H9 (cell line): ENCODE measurements at regions not wholly inside any gene's neighbourhood (a gene's known extent, or its start where the extent isn't known, plus 50 kb on each side); places are given as distances from the start of the nearest gene placed in this dataset.

Experiments
- DNase-seq: peaks from one replicate; pipeline ENCODE4 v3.0.0-alpha.2; 2017
- H2AFZ ChIP-seq: one replicate; pipeline ENCODE4 v1.6.1; 2013; ENCODE audit warnings: mild to moderate bottlenecking, low read length, control low read depth, moderate library complexity
- H2AK5ac ChIP-seq: 2 replicates; pipeline ENCODE4 v1.6.1; 2013; ENCODE audit warnings: low read length, control low read depth, mixed read lengths; ENCODE audit not compliant: insufficient read length
- H2BK120ac ChIP-seq: one replicate; pipeline ENCODE4 v1.6.1; 2013; ENCODE audit warnings: low read depth, mild to moderate bottlenecking, low read length, control low read depth, inconsistent platforms; ENCODE audit not compliant: poor library complexity, severe bottlenecking
- H2BK12ac ChIP-seq: 2 replicates; pipeline ENCODE4 v1.6.1; 2013; ENCODE audit warnings: low read length, control low read depth, mixed read lengths, low read depth; ENCODE audit not compliant: insufficient read length
- H2BK15ac ChIP-seq: 2 replicates; pipeline ENCODE4 v1.6.1; 2013; ENCODE audit warnings: low read depth, low read length, control low read depth
- H2BK20ac ChIP-seq: one replicate; pipeline ENCODE4 v1.6.1; 2013; ENCODE audit warnings: low read depth, mild to moderate bottlenecking, low read length, control low read depth, inconsistent platforms; ENCODE audit not compliant: poor library complexity, severe bottlenecking
- H2BK5ac ChIP-seq: 2 replicates; pipeline ENCODE4 v1.6.1; 2013; ENCODE audit warnings: low read length, control low read depth, mixed read lengths; ENCODE audit not compliant: insufficient read length
- H3K14ac ChIP-seq: 2 replicates; pipeline ENCODE4 v1.6.1; 2013; ENCODE audit warnings: low read length, control low read depth; ENCODE audit not compliant: insufficient read depth
- H3K18ac ChIP-seq: 2 replicates; pipeline ENCODE4 v1.6.1; 2013; ENCODE audit warnings: low read depth, mild to moderate bottlenecking, mixed read lengths, low read length, control low read depth; ENCODE audit not compliant: insufficient read length
- H3K23ac ChIP-seq: 2 replicates; pipeline ENCODE4 v1.6.1; 2013; ENCODE audit warnings: low read length, control low read depth, mixed read lengths, low read depth; ENCODE audit not compliant: insufficient read length
- H3K23me2 ChIP-seq: 2 replicates; pipeline ENCODE4 v1.6.1; 2013; ENCODE audit warnings: low read depth, mild to moderate bottlenecking, mixed read lengths, low read length, control low read depth; ENCODE audit not compliant: insufficient read length, poor library complexity, severe bottlenecking
- H3K27ac ChIP-seq: 2 replicates; pipeline ENCODE4 v1.5.1; 2013; ENCODE audit warnings: low read length, control low read depth, mixed read lengths, low read depth; ENCODE audit not compliant: insufficient read length
- H3K27me3 ChIP-seq: 2 replicates; pipeline ENCODE4 v1.6.1; 2013; ENCODE audit warnings: low read length, control low read depth, inconsistent platforms; ENCODE audit not compliant: insufficient read depth
- H3K4ac ChIP-seq: 2 replicates; pipeline ENCODE4 v1.6.1; 2013; ENCODE audit warnings: low read depth, mild to moderate bottlenecking, control low read depth, inconsistent platforms, low read length, moderate library complexity
- H3K4me1 ChIP-seq: 2 replicates; pipeline ENCODE4 v1.6.1; 2013; ENCODE audit warnings: low read length, control low read depth, inconsistent platforms; ENCODE audit not compliant: insufficient read depth
- H3K4me2 ChIP-seq: 2 replicates; pipeline ENCODE4 v1.6.1; 2013; ENCODE audit warnings: low read length, control low read depth, mixed read lengths; ENCODE audit not compliant: insufficient read length, insufficient read depth
- H3K56ac ChIP-seq: 2 replicates; pipeline ENCODE4 v1.6.1; 2013; ENCODE audit warnings: low read depth, mild to moderate bottlenecking, mixed read lengths, low read length, control low read depth; ENCODE audit not compliant: insufficient read length
- H3K79me1 ChIP-seq: 2 replicates; pipeline ENCODE4 v1.6.1; 2013; ENCODE audit warnings: low read depth, mild to moderate bottlenecking, moderate library complexity, low read length, control low read depth, inconsistent platforms; ENCODE audit not compliant: insufficient read depth, poor library complexity, severe bottlenecking
- H3K79me2 ChIP-seq: 2 replicates; pipeline ENCODE4 v1.6.1; 2013; ENCODE audit warnings: low read length, control low read depth, inconsistent platforms; ENCODE audit not compliant: insufficient read depth
- H3K9ac ChIP-seq: 2 replicates; pipeline ENCODE4 v1.6.1; 2013; ENCODE audit warnings: low read length, control low read depth, mixed read lengths; ENCODE audit not compliant: insufficient read length; ENCODE audit errors: extremely low read depth
- H3K9me3 ChIP-seq: one replicate; pipeline ENCODE4 v1.6.1; 2013; ENCODE audit warnings: low read depth, low read length, inconsistent platforms; ENCODE audit not compliant: control insufficient read depth
- H3T11ph ChIP-seq: one replicate; pipeline ENCODE4 v1.6.1; 2013; ENCODE audit warnings: mild to moderate bottlenecking, low read length, control low read depth, inconsistent platforms
- H4K20me1 ChIP-seq: one replicate; pipeline ENCODE4 v1.6.1; 2013; ENCODE audit not compliant: control insufficient read depth, insufficient read length, insufficient read depth
- H4K5ac ChIP-seq: 2 replicates; pipeline ENCODE4 v1.6.1; 2013; ENCODE audit warnings: low read depth, mild to moderate bottlenecking, mixed read lengths, low read length, control low read depth; ENCODE audit not compliant: insufficient read length
- H4K8ac ChIP-seq: replicated peaks from 2 replicates; pipeline ENCODE4 v1.6.1; 2013; ENCODE audit warnings: low read length, control low read depth, mixed read lengths, low read depth; ENCODE audit not compliant: insufficient read length
- H4K91ac ChIP-seq: 2 replicates; pipeline ENCODE4 v1.6.1; 2013; ENCODE audit warnings: low read depth, mild to moderate bottlenecking, moderate library complexity, mixed read lengths, low read length, control low read depth; ENCODE audit not compliant: insufficient read length
- H3K27ac Mint-ChIP-seq, 3 experiments: 2 replicates in 2 of 3; 3 replicates in 1 of 3; pipeline ENCODE4 v1.8.0; 2020 to 2021; ENCODE audit warnings: mixed read lengths in 3 of 3, mild to moderate bottlenecking in 1 of 3, moderate library complexity in 1 of 3
- H3K27me3 Mint-ChIP-seq: 2 replicates; pipeline ENCODE4 v1.8.0; 2021; ENCODE audit warnings: low read depth, mild to moderate bottlenecking, moderate library complexity, mixed read lengths
- H3K36me3 Mint-ChIP-seq, 3 experiments: 2 replicates in 2 of 3; 3 replicates in 1 of 3; pipeline ENCODE4 v1.8.0; 2020 to 2021; ENCODE audit warnings: low read depth in 3 of 3, mixed read lengths in 3 of 3; ENCODE audit not compliant: insufficient read depth in 1 of 3
- H3K4me1 Mint-ChIP-seq, 2 experiments: 2 replicates each; pipeline ENCODE4 v1.8.0; 2020; ENCODE audit warnings: mixed read lengths in 2 of 2
- H3K4me3 Mint-ChIP-seq, 2 experiments: 2 replicates in 1 of 2; 3 replicates in 1 of 2; pipeline ENCODE4 v1.8.0; 2020 to 2021; ENCODE audit warnings: mild to moderate bottlenecking in 2 of 2, mixed read lengths in 2 of 2, moderate library complexity in 1 of 2
- H3K9me3 Mint-ChIP-seq, 2 experiments: 2 replicates in 1 of 2; 3 replicates in 1 of 2; pipeline ENCODE4 v1.8.0; 2020; ENCODE audit warnings: mild to moderate bottlenecking in 2 of 2, mixed read lengths in 2 of 2, moderate library complexity in 1 of 2
- CTCF ChIP-seq: fragments of 200-600 bp; sonication (generic); conservative IDR thresholded peaks from 3 replicates; pipeline ENCODE4 v1.8.0; 2021; ENCODE audit warnings: antibody characterized with exemption, mild to moderate bottlenecking
- WGBS: extraction: QIAGEN DNeasy Blood & Tissue Kit; methylation state at CpG from one replicate; pipeline ENCODE4 v1.1.7; 2013; ENCODE audit warnings: missing lambda C conversion rate, low lambda C conversion rate, mixed read lengths; ENCODE audit not compliant: insufficient read length; ENCODE audit errors: extremely low coverage; 5-methylcytosine and 5-hydroxymethylcytosine counted together

- no peak overlapping the region for H2BK12ac ChIP-seq
- no peaks in the 10 kb centered on the region for H3K9me3 ChIP-seq
- H2BK15ac ChIP-seq: no peak overlapping the region
- no peaks in the 10 kb centered on the region for H3K79me2 ChIP-seq
- no peak overlapping the region for H4K5ac ChIP-seq
- H3K27ac ChIP-seq: no peak overlapping the region
- no peaks in the 10 kb centered on the region; a peak in 1 of 7 replicates for H3K36me3 Mint-ChIP-seq
- no peak for TF ChIP-seq CTCF
- no peak overlapping the region for H2AK5ac ChIP-seq
- H3K27me3 ChIP-seq: no peaks in the 10 kb centered on the region
- peaks cover 6% of the 10 kb centered on the region for H3K23me2 ChIP-seq
- H2AFZ ChIP-seq: no peak overlapping the region
- H3T11ph ChIP-seq: no peak overlapping the region
- H4K91ac ChIP-seq: no peak overlapping the region
- H2BK20ac ChIP-seq: no peak overlapping the region
- H3K56ac ChIP-seq: no peak overlapping the region
- no peaks in the 10 kb centered on the region for H4K20me1 ChIP-seq
- no peak overlapping the region for H4K8ac ChIP-seq
- H3K4me1 ChIP-seq: no peaks in the 10 kb centered on the region
- no peak overlapping the region; a peak in 1 of 7 replicates for H3K27ac Mint-ChIP-seq
- no peak overlapping the region for H3K9ac ChIP-seq
- H3K4ac ChIP-seq: no peak overlapping the region
- H3K18ac ChIP-seq: no peak overlapping the region
- no peak overlapping the region for H3K4me3 Mint-ChIP-seq
- H3K27me3 Mint-ChIP-seq: peaks cover 9% of the 10 kb centered on the region
- no CpG with 5 or more reads among the region's 4 CpGs for WGBS
- no peak overlapping the region for H2BK5ac ChIP-seq
- no peak overlapping the region for H2BK120ac ChIP-seq
- peaks cover 0 to 4% of the 10 kb centered on the region in 2 experiments; a peak in 1 of 5 replicates for H3K9me3 Mint-ChIP-seq
- no peak for DNase-seq
- peaks cover 17 to 24% of the 10 kb centered on the region in 2 experiments for H3K4me1 Mint-ChIP-seq
- H3K4me2 ChIP-seq: no peak overlapping the region
- no peak overlapping the region for H3K23ac ChIP-seq
- no peaks in the 10 kb centered on the region for H3K79me1 ChIP-seq
- H3K14ac ChIP-seq: no peak overlapping the region
Observed at GRCh38 chr7:25891591-25891990, 260.4 kb upstream of the NFE2L3 start.
